ENCODE measurements at regions not wholly inside any gene's neighbourhood (a gene's known extent, or its start where the extent isn't known, plus 50 kb on each side); places are given as distances from the start of the nearest gene placed in this dataset.
"Not testable (repeated sequence)": the region's sequence is repeated elsewhere in the genome, so short reads cannot be mapped to it uniquely, and the experiment has no call there.

- DNase-seq: no peak
These were observed 156.8 kb upstream of the ALG10B start for GRCh38 chr12:38159591-38160317.

DNA sequence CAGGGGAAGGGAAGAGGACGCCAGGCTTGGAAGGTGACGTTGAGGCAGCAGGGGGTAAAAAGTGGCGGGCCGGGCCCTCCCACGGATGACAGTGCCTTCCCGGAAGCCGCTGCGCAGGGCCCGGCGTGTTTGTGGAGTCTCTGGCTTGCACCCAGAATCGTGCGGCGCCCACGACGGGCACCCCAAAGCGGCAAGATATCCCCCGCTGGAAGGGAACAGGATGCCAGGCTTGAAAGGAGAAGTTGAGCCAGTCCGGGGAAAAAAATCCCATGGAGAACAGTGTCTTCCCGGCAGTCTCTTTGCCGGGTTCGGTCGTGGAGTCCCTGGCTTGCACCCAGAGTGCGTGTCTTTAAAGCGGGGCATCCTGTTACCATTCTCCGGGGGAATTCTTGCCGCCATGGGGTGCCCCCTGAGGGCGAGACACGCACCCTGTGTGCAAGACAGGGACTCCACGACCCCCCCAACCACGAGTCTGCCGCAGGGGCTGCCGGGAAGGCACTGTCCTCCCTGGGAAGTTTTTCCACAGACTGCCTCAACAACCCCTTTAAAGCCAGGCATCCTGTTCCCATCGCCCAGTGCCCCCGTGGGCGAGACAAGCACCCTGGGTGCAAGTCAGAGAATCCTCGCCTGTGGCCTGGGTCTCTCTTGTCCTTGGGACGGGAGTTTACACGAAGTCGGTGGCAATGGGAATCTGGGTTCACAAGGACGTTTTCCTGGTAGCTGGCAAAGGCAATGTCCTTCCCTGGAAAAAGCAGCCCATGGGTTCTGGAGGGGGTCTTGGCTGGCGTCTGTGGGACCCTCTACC is 156.1 kb upstream of the ALG10B start:
- no peak for DNase-seq

- DNase-seq: no peak
These were observed 155.2 kb upstream of the ALG10B start for GRCh38 chr12:38161123-38162000.

- no peak for DNase-seq
These were observed 154.6 kb upstream of the ALG10B start for GRCh38 chr12:38162013-38162412.

DNA sequence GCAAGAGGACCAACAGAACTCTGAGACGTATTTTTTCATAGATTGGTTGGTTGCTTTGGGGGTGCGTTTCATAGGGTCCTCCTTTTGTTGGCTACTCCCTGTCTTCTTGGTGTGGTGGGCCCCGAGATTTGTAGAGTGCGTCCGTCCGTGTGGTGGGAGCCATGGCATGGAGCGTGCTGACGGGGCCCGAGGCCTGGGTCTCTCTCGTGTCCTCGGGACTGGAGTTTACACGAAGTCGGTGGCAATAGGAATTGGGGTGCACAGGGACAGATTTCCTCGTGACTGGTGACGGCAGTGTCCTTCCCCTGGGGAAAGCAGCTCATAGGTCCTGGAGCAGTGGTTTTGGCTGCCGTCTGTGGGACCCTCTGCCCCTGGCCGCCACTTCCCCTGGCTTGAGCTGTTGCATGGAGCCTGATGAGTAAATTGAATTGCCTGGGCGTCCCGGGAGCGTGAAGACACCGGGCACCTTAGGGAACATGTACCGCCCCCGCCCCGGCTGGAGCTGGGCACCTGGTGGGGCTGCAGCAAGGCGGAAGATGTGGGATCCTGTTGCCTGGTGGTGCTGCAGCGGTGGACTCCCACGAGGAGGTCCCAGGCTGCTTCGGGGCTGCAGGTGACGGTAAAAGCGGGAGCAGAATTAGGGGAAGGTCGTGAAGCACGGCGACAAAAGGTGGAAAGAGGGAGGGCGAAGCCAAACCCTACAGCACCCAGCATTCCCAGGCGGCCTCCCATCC is 153.7 kb upstream of the ALG10B start:
- no peak for DNase-seq

DNA sequence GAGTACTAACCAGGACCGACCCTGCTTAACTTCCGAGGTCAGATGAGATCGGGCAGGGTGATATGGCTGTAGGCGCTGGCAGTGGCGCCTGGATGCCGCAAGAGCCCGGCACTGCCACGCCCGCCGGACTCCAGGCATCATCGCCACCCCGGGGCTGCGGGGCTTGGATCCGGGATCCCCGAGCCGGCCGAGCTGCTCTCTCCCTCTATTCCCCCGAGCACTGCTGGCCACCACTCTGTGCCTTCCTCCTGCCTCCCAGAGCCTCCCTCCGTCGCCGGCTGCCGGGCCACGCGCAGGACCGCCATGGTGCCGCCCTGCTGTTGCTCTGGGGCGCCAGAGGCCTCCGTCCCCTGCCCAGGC is 153.2 kb upstream of the ALG10B start:
- no peak for DNase-seq

GRCh38 chr12:38166225-38166624 is 150.3 kb upstream of the ALG10B start:
- DNase-seq: no peak

- DNase-seq: no peak
These were observed 141.0 kb upstream of the ALG10B start for GRCh38 chr12:38175538-38175937.

GRCh38 chr12:38183617-38184016 is 133.0 kb upstream of the ALG10B start:
- not testable (repeated sequence) for DNase-seq

DNA sequence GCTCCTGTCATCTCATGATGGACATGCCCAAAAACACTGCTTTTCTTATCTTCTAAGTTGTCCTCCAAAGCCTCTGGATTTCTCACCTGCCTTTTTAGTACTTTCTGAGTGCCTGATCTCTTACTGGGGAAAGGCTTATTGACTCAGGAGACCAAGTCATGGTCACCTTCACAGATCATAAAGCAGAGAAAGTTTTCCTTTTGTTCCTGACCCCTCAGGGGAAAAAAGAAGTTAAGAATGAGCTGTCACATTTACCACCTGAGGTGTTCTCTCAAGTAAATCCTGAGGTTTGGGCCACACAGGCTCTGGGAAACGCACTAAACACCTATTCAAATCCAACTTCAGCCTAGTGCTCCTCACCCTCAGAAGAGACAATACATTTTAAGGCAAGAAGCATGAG is 119.3 kb upstream of the ALG10B start:
- DNase-seq: not testable (repeated sequence)

- DNase-seq: no peak
These were observed 114.9 kb upstream of the ALG10B start for GRCh38 chr12:38201461-38202276.

DNA sequence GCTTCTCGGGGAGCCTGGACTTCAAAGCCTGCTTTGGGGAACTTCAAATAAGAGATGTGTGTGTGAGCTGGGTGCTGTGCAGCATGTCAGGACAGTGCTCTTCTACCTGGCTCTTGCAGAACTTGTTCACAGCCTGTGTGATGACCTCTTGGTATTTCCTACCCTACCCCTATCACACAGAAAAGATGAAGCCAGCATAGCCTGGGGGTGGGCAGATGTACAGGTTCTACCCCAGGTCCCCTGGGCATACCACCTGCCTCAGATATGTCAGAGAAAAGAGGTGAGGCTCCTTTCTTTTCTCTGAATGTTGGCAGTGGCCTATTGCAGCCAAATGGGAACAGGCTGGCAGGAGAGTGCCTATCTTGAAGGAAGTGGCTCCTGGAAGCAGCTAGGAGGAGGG is 111.7 kb upstream of the ALG10B start:
- DNase-seq: no peak

GRCh38 chr12:38222011-38222410 is 94.6 kb upstream of the ALG10B start:
- DNase-seq: no peak

DNA sequence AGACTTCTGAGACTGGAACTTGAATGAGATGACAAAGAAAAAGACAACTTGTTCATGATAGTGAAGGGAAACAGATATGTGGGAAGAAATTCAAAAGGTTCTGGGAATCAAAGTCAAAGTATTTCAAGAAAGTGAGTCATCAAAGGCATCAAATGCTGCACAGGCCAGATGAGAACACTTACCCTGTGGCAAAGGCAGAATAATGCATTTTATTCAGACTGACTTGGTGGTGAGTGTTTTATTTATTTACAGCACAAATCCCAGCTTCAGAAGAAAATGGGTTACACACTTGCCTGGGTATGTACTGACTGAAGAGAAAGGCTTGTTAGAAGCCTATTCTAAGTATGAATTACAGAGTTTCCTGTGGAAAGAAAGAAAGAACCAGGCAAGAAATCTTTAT is 78.2 kb upstream of the ALG10B start:
- DNase-seq: not testable (repeated sequence)

- no peak for DNase-seq
These were observed 62.8 kb upstream of the ALG10B start for GRCh38 chr12:38253778-38254177.

GRCh38 chr12:38258411-38258810 is 58.2 kb upstream of the ALG10B start:
- DNase-seq: no peak
